ENCODE measurements at regions not wholly inside any gene's neighbourhood (a gene's known extent, or its start where the extent isn't known, plus 50 kb on each side); places are given as distances from the start of the nearest gene placed in this dataset.

- TF ChIP-seq, protein P1, sequence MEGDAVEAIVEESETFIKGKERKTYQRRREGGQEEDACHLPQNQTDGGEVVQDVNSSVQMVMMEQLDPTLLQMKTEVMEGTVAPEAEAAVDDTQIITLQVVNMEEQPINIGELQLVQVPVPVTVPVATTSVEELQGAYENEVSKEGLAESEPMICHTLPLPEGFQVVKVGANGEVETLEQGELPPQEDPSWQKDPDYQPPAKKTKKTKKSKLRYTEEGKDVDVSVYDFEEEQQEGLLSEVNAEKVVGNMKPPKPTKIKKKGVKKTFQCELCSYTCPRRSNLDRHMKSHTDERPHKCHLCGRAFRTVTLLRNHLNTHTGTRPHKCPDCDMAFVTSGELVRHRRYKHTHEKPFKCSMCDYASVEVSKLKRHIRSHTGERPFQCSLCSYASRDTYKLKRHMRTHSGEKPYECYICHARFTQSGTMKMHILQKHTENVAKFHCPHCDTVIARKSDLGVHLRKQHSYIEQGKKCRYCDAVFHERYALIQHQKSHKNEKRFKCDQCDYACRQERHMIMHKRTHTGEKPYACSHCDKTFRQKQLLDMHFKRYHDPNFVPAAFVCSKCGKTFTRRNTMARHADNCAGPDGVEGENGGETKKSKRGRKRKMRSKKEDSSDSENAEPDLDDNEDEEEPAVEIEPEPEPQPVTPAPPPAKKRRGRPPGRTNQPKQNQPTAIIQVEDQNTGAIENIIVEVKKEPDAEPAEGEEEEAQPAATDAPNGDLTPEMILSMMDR (IDR thresholded peaks at IDR 0.05 in 4 of 5, conservative IDR thresholded peaks at IDR 0.05 in 1 of 5) = no peak
- TF ChIP-seq POLR2A (IDR thresholded peaks at IDR 0.05) = no peak
- H3K4me1 ChIP-seq = no peaks in the 10 kb centered on the region
- ATAC-seq (no peak), DNase-seq (no peak)
- no peaks in the 10 kb centered on the region for H3K9me3 ChIP-seq
- intact Hi-C loops (cut with DNase I; ENCODE audit: low total_unique reads) (no loop called here), in situ Hi-C loops (cut with MboI; ENCODE audit: low sequenced_read_pairs in 4 of 4) (no loop called here)
- H3K27me3 ChIP-seq = no peaks in the 10 kb centered on the region
- no peak overlapping the region for H3K27ac ChIP-seq
- H3K36me3 ChIP-seq = no peaks in the 10 kb centered on the region
- H3K4me3 ChIP-seq = no peak overlapping the region
Measured at GRCh38 chr11:81342966-81343365, 1390.7 kb downstream of the FAM181B start.

- no peaks in the 10 kb centered on the region for H3K4me1 ChIP-seq
- no peaks in the 10 kb centered on the region for H3K27me3 ChIP-seq
- intact Hi-C loops (cut with DNase I; ENCODE audit: low total_unique reads) (no loop called here), in situ Hi-C loops (cut with MboI; ENCODE audit: low sequenced_read_pairs in 4 of 4) (no loop called here)
- H3K36me3 ChIP-seq = no peaks in the 10 kb centered on the region
- H3K27ac ChIP-seq = no peak overlapping the region
- TF ChIP-seq, protein P1 (IDR thresholded peaks at IDR 0.05 in 4 of 5, conservative IDR thresholded peaks at IDR 0.05 in 1 of 5) = no peak
- TF ChIP-seq POLR2A (IDR thresholded peaks at IDR 0.05) = no peak
- ATAC-seq (no peak), DNase-seq (no peak)
- no peak overlapping the region for H3K4me3 ChIP-seq
- no peaks in the 10 kb centered on the region for H3K9me3 ChIP-seq
Measured at GRCh38 chr11:81340225-81340624, 1393.4 kb downstream of the FAM181B start.

- no peaks in the 10 kb centered on the region for H3K9me3 ChIP-seq
- no peak overlapping the region for H3K27ac ChIP-seq
- in situ Hi-C loops (cut with MboI; ENCODE audit: low sequenced_read_pairs in 4 of 4) (no loop called here), intact Hi-C loops (cut with DNase I; ENCODE audit: low total_unique reads) (no loop called here)
- H3K4me1 ChIP-seq = no peaks in the 10 kb centered on the region
- no peaks in the 10 kb centered on the region for H3K27me3 ChIP-seq
- H3K36me3 ChIP-seq = no peaks in the 10 kb centered on the region
- ATAC-seq = no peak
- no peak overlapping the region for H3K4me3 ChIP-seq
- no peak for TF ChIP-seq POLR2A (IDR thresholded peaks at IDR 0.05)
- TF ChIP-seq, protein P1 (IDR thresholded peaks at IDR 0.05 in 4 of 5, conservative IDR thresholded peaks at IDR 0.05 in 1 of 5) = no peak
- no peak for DNase-seq
Measured at GRCh38 chr11:81339521-81339920, 1394.1 kb downstream of the FAM181B start.

- Histone ChIP-seq H3K9me3 (no peaks in the 10 kb centered on the region), H3K27ac (no peak overlapping the region), H3K4me1 (no peaks in the 10 kb centered on the region), H3K27me3 (no peaks in the 10 kb centered on the region), H3K4me3 (no peak overlapping the region), H3K36me3 (no peaks in the 10 kb centered on the region)
- ATAC-seq (no peak), DNase-seq (no peak)
- in situ Hi-C loops (cut with MboI; ENCODE audit: low sequenced_read_pairs in 4 of 4) = no loop called here
- intact Hi-C loops (cut with DNase I; ENCODE audit: low total_unique reads) = no loop called here
- no peak for TF ChIP-seq POLR2A (IDR thresholded peaks at IDR 0.05)
- TF ChIP-seq, protein P1 (IDR thresholded peaks at IDR 0.05 in 4 of 5, conservative IDR thresholded peaks at IDR 0.05 in 1 of 5) = no peak
Measured at GRCh38 chr11:81337756-81338155, 1395.9 kb downstream of the FAM181B start.

GRCh38 chr11:81332276-81332675 lies 1401.4 kb downstream of the FAM181B start:
- no peak overlapping the region for H3K27ac ChIP-seq
- DNase-seq = no peak
- no peaks in the 10 kb centered on the region for H3K4me1 ChIP-seq
- intact Hi-C loops (cut with DNase I; ENCODE audit: low total_unique reads) = no loop called here
- H3K36me3 ChIP-seq = no peaks in the 10 kb centered on the region
- in situ Hi-C loops (cut with MboI; ENCODE audit: low sequenced_read_pairs in 4 of 4) = no loop called here
- H3K4me3 ChIP-seq = no peak overlapping the region
- TF ChIP-seq, protein P1 (IDR thresholded peaks at IDR 0.05 in 4 of 5, conservative IDR thresholded peaks at IDR 0.05 in 1 of 5) = no peak
- no peak for TF ChIP-seq POLR2A (IDR thresholded peaks at IDR 0.05)
- no peaks in the 10 kb centered on the region for H3K9me3 ChIP-seq
- H3K27me3 ChIP-seq = no peaks in the 10 kb centered on the region
- no peak for ATAC-seq

Measured in gastrocnemius medialis (tissue), 4 donors.